Glutamatergic neuron (in vitro differentiated cells): ENCODE measurements at regions not wholly inside any gene's neighbourhood (a gene's known extent, or its start where the extent isn't known, plus 50 kb on each side); places are given as distances from the start of the nearest gene placed in this dataset.
A peak's percentile ranks its signal among the peaks of the same experiment; 100 is the strongest.

Experiments
- DNase-seq: peaks from one replicate; pipeline ENCODE4 v3.0.0; 2022
- H3K27ac Mint-ChIP-seq: one replicate; pipeline ENCODE4 v1.8.0; 2020; ENCODE audit warnings: mild to moderate bottlenecking, mixed read lengths, inconsistent platforms; ENCODE audit not compliant: unreplicated experiment
- H3K27me3 Mint-ChIP-seq: one replicate; pipeline ENCODE4 v1.8.0; 2020; ENCODE audit warnings: mild to moderate bottlenecking, moderate library complexity, mixed read lengths, inconsistent platforms; ENCODE audit not compliant: unreplicated experiment
- H3K36me3 Mint-ChIP-seq: one replicate; pipeline ENCODE4 v1.8.0; 2020; ENCODE audit warnings: mild to moderate bottlenecking, mixed read lengths, inconsistent platforms; ENCODE audit not compliant: unreplicated experiment
- H3K4me1 Mint-ChIP-seq: one replicate; pipeline ENCODE4 v1.8.0; 2020; ENCODE audit warnings: mild to moderate bottlenecking, low read depth, mixed read lengths, inconsistent platforms; ENCODE audit not compliant: unreplicated experiment
- H3K4me3 Mint-ChIP-seq: one replicate; pipeline ENCODE4 v1.8.0; 2020; ENCODE audit warnings: mild to moderate bottlenecking, mixed read lengths, inconsistent platforms; ENCODE audit not compliant: unreplicated experiment
- H3K9me3 Mint-ChIP-seq: one replicate; pipeline ENCODE4 v1.8.0; 2020; ENCODE audit warnings: mild to moderate bottlenecking, moderate library complexity, mixed read lengths, inconsistent platforms; ENCODE audit not compliant: unreplicated experiment
- CTCF ChIP-seq: fragments of 200-600 bp; sonication (generic); IDR thresholded peaks from one replicate; pipeline ENCODE4 v1.5.0; 2021; ENCODE audit not compliant: partially characterized antibody, unreplicated experiment

GRCh38 chrX:110871839-110872238 is 76.2 kb upstream of the CHRDL1 start:
- Mint-ChIP-seq H3K9me3 (no peaks in the 10 kb centered on the region), H3K27ac (no peak overlapping the region), H3K4me3 (no peak overlapping the region), H3K4me1 (no peaks in the 10 kb centered on the region), H3K36me3 (no peaks in the 10 kb centered on the region), H3K27me3 (no peaks in the 10 kb centered on the region)
- DNase-seq: no peak
- no peak for TF ChIP-seq CTCF

GRCh38 chrX:110866421-110866820 is 70.8 kb upstream of the CHRDL1 start:
- Mint-ChIP-seq H3K9me3 (no peaks in the 10 kb centered on the region), H3K36me3 (no peaks in the 10 kb centered on the region)

GRCh38 chrX:110863883-110864282 is 68.3 kb upstream of the CHRDL1 start:
- Mint-ChIP-seq H3K4me1 (no peaks in the 10 kb centered on the region), H3K9me3 (no peaks in the 10 kb centered on the region), H3K4me3 (no peak overlapping the region), H3K27me3 (no peaks in the 10 kb centered on the region), H3K36me3 (no peaks in the 10 kb centered on the region), H3K27ac (no peak overlapping the region)
- DNase-seq: no peak
- no peak for TF ChIP-seq CTCF

More at GRCh38 chrX:110866421-110866820, 70.8 kb upstream of the CHRDL1 start:
- TF ChIP-seq CTCF: no peak
- Mint-ChIP-seq H3K27me3 (no peaks in the 10 kb centered on the region), H3K4me3 (no peak overlapping the region), H3K4me1 (no peaks in the 10 kb centered on the region), H3K27ac (no peak overlapping the region)
- no peak for DNase-seq

- Mint-ChIP-seq H3K36me3 (no peaks in the 10 kb centered on the region), H3K27me3 (peaks cover 2% of the 10 kb centered on the region), H3K9me3 (no peaks in the 10 kb centered on the region), H3K27ac (no peak overlapping the region), H3K4me1 (no peaks in the 10 kb centered on the region), H3K4me3 (no peak overlapping the region)
- TF ChIP-seq CTCF: no peak
- DNase-seq: no peak
These were observed 62.9 kb upstream of the CHRDL1 start for GRCh38 chrX:110858565-110858964.

GRCh38 chrX:110853610-110854009 is 58.0 kb upstream of the CHRDL1 start:
- peak; percentile 13 for DNase-seq
- Mint-ChIP-seq H3K27me3 (peaks cover 2% of the 10 kb centered on the region), H3K27ac (no peak overlapping the region), H3K4me1 (peaks cover 7% of the 10 kb centered on the region), H3K9me3 (no peaks in the 10 kb centered on the region), H3K4me3 (no peak overlapping the region), H3K36me3 (no peaks in the 10 kb centered on the region)
- TF ChIP-seq CTCF: peak; percentile 21
